Neural progenitor cell (in vitro differentiated cells): ENCODE measurements at regions not wholly inside any gene's neighbourhood (a gene's known extent, or its start where the extent isn't known, plus 50 kb on each side); places are given as distances from the start of the nearest gene placed in this dataset.

Experiments used
- DNase-seq: peaks from one replicate; pipeline ENCODE4 v3.0.0-alpha.2; 2016; ENCODE audit warnings: low spot score
- H2AFZ ChIP-seq: fragments of 200-600 bp; sonication (generic); replicated peaks from 2 replicates; pipeline ENCODE4 v1.6.1; 2016; ENCODE audit warnings: antibody characterized with exemption
- H3F3A ChIP-seq: fragments of 200-600 bp; sonication (generic); 2 replicates; pipeline ENCODE4 v1.6.1; 2016; ENCODE audit warnings: antibody characterized with exemption, low read depth
- H3K27ac ChIP-seq: fragments of 200-600 bp; sonication (generic); 2 replicates; pipeline ENCODE4 v1.5.1; 2016; ENCODE audit warnings: mild to moderate bottlenecking
- H3K27me3 ChIP-seq: fragments of 200-600 bp; sonication (generic); 2 replicates; pipeline ENCODE4 v1.6.1; 2016; ENCODE audit warnings: mild to moderate bottlenecking, moderate library complexity
- H3K36me3 ChIP-seq: fragments of 200-600 bp; sonication (generic); 2 replicates; pipeline ENCODE4 v1.5.1; 2016
- H3K4me1 ChIP-seq: fragments of 200-600 bp; sonication (generic); 2 replicates; pipeline ENCODE4 v1.6.1; 2016; ENCODE audit warnings: mixed run types
- H3K4me2 ChIP-seq: fragments of 200-600 bp; sonication (generic); 2 replicates; pipeline ENCODE4 v1.6.1; 2016
- H3K4me3 ChIP-seq: fragments of 200-600 bp; sonication (generic); 2 replicates; pipeline ENCODE4 v1.5.1; 2016
- H3K79me2 ChIP-seq: fragments of 200-600 bp; sonication (generic); 2 replicates; pipeline ENCODE4 v1.6.1; 2016; ENCODE audit warnings: low read depth
- H3K9ac ChIP-seq: fragments of 200-600 bp; sonication (generic); 2 replicates; pipeline ENCODE4 v1.6.1; 2016
- H3K9me3 ChIP-seq: fragments of 200-600 bp; sonication (generic); 2 replicates; pipeline ENCODE4 v1.5.1; 2016; ENCODE audit warnings: low read depth
- H4K20me1 ChIP-seq: fragments of 200-600 bp; sonication (generic); 2 replicates; pipeline ENCODE4 v1.6.1; 2016; ENCODE audit warnings: low read depth
- H3K27ac Mint-ChIP-seq: 3 replicates; pipeline ENCODE4 v1.8.0; 2021; ENCODE audit warnings: mixed read lengths
- H3K27me3 Mint-ChIP-seq: 2 replicates; pipeline ENCODE4 v1.8.0; 2022; ENCODE audit warnings: low read depth, mild to moderate bottlenecking, inconsistent platforms, moderate library complexity, mixed read lengths; ENCODE audit not compliant: insufficient read depth
- H3K36me3 Mint-ChIP-seq: 3 replicates; pipeline ENCODE4 v1.8.0; 2021; ENCODE audit warnings: mixed read lengths
- H3K4me1 Mint-ChIP-seq: 3 replicates; pipeline ENCODE4 v1.8.0; 2021; ENCODE audit warnings: mixed read lengths
- H3K4me3 Mint-ChIP-seq: 3 replicates; pipeline ENCODE4 v1.8.0; 2021; ENCODE audit warnings: mild to moderate bottlenecking, moderate library complexity, mixed read lengths
- H3K9me3 Mint-ChIP-seq: 3 replicates; pipeline ENCODE4 v1.8.0; 2020; ENCODE audit warnings: mixed read lengths
- EZH2 ChIP-seq: fragments of 200-600 bp; sonication (generic); IDR thresholded peaks from 2 replicates; pipeline ENCODE4 v1.6.1; 2017; ENCODE audit warnings: antibody characterized with exemption, mild to moderate bottlenecking, moderate library complexity
- EZH2phosphoT487 ChIP-seq: fragments of 200-600 bp; sonication (generic); IDR thresholded peaks from 2 replicates; pipeline ENCODE4 v1.6.1; 2017; ENCODE audit warnings: antibody characterized with exemption
- TF ChIP-seq, protein P1 (sequence below): fragments of 200-600 bp; sonication (generic); IDR thresholded peaks from 2 replicates; pipeline ENCODE4 v1.5.1; 2017; ENCODE audit warnings: antibody characterized with exemption, mild to moderate bottlenecking

- no peak overlapping the region for H3K4me3 Mint-ChIP-seq
- Histone ChIP-seq H3K79me2 (no peaks in the 10 kb centered on the region), H4K20me1 (no peaks in the 10 kb centered on the region), H3K4me1 (peaks cover 8% of the 10 kb centered on the region), H3K9ac (no peak overlapping the region), H3K4me3 (no peak overlapping the region), H3K9me3 (no peaks in the 10 kb centered on the region), H3K27me3 (no peaks in the 10 kb centered on the region), H3F3A (no peaks in the 10 kb centered on the region), H3K36me3 (no peaks in the 10 kb centered on the region), H2AFZ (no peak overlapping the region), H3K27ac (no peak overlapping the region), H3K4me2 (no peak overlapping the region)
- H3K9me3 Mint-ChIP-seq, result no peaks in the 10 kb centered on the region
- no peak for DNase-seq
- no peak overlapping the region for H3K27ac Mint-ChIP-seq
- H3K4me1 Mint-ChIP-seq, result peaks cover 6% of the 10 kb centered on the region
- peaks cover 8% of the 10 kb centered on the region for H3K27me3 Mint-ChIP-seq
- H3K36me3 Mint-ChIP-seq, result no peaks in the 10 kb centered on the region
- TF ChIP-seq EZH2phosphoT487, result no peak
- no peak for TF ChIP-seq EZH2
- TF ChIP-seq, protein P1, sequence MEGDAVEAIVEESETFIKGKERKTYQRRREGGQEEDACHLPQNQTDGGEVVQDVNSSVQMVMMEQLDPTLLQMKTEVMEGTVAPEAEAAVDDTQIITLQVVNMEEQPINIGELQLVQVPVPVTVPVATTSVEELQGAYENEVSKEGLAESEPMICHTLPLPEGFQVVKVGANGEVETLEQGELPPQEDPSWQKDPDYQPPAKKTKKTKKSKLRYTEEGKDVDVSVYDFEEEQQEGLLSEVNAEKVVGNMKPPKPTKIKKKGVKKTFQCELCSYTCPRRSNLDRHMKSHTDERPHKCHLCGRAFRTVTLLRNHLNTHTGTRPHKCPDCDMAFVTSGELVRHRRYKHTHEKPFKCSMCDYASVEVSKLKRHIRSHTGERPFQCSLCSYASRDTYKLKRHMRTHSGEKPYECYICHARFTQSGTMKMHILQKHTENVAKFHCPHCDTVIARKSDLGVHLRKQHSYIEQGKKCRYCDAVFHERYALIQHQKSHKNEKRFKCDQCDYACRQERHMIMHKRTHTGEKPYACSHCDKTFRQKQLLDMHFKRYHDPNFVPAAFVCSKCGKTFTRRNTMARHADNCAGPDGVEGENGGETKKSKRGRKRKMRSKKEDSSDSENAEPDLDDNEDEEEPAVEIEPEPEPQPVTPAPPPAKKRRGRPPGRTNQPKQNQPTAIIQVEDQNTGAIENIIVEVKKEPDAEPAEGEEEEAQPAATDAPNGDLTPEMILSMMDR, result no peak
These were observed 81.9 kb upstream of the CCND2 start for GRCh38 chr12:4191642-4192041.

DNA sequence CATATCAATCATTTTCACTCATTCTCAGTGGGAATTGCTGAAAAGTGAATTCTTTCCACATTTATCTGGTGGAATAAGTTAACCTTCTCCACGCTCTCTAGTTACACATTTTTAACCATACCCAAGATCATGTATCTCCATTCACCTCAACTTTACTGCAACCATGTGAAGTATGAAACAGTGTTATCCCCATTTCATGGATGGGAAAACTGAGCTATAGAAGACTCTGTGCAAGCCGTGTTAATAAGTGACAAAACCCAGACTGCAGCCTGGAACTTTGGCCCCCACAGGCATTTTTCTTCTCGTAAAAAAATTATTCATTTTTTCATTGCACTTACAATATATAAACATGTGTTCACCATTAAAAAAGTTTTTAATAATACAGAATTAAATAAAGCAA, 82.4 kb upstream of the CCND2 start:
- Mint-ChIP-seq H3K9me3 (no peaks in the 10 kb centered on the region), H3K4me3 (no peak overlapping the region), H3K4me1 (peaks cover 6% of the 10 kb centered on the region), H3K27me3 (peaks cover 8% of the 10 kb centered on the region), H3K27ac (no peak overlapping the region), H3K36me3 (no peaks in the 10 kb centered on the region)
- no peaks in the 10 kb centered on the region for H3K79me2 ChIP-seq
- H3K9ac ChIP-seq, result no peak overlapping the region
- H3K4me2 ChIP-seq, result no peak overlapping the region
- H3K27ac ChIP-seq, result no peak overlapping the region
- no peaks in the 10 kb centered on the region for H3K27me3 ChIP-seq
- H2AFZ ChIP-seq, result no peak overlapping the region
- H3K9me3 ChIP-seq, result no peaks in the 10 kb centered on the region
- peaks cover 8% of the 10 kb centered on the region for H3K4me1 ChIP-seq
- H4K20me1 ChIP-seq, result no peaks in the 10 kb centered on the region
- H3F3A ChIP-seq, result no peaks in the 10 kb centered on the region
- TF ChIP-seq EZH2phosphoT487 (no peak), EZH2 (no peak)
- TF ChIP-seq, protein P1, result no peak
- no peaks in the 10 kb centered on the region for H3K36me3 ChIP-seq
- DNase-seq, result no peak
- no peak overlapping the region for H3K4me3 ChIP-seq

DNA sequence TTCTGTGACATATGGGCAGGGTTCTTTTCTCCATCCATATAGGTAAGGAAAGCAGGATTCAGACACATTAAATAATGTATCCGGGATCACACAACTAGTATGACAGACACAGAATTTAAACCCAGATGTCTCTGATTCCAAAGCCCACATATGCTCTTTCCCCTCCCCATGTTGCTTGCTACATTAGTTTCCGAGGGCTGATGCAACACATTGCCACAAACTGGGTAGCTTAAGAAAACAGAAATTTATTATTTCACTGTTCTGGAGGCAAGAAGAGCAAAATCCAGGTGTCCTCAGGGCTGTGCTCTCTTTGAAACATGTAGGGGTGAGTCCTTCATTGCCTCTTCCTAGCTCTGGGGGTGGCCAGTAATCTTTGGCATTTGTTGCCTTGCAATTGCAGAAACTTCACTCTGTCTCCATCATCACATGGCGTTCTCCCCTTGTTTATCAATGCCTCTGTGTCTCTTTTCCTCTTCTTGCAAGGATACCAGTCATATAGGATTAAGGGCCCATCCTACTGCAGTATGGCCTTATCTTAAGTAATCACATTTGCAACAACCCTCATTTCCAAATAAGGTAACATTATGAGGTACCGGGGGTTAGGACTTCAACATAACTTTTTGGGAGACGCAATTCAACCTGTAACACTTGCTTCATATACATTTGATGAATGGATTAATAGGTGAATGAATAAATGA, 83.0 kb upstream of the CCND2 start:
- TF ChIP-seq EZH2 (no peak), EZH2phosphoT487 (no peak)
- TF ChIP-seq, protein P1, result no peak
- H3K27ac ChIP-seq, result no peak overlapping the region
- Mint-ChIP-seq H3K4me1 (peaks cover 6% of the 10 kb centered on the region), H3K27ac (no peak overlapping the region), H3K36me3 (no peaks in the 10 kb centered on the region), H3K4me3 (no peak overlapping the region), H3K9me3 (no peaks in the 10 kb centered on the region), H3K27me3 (peaks cover 5% of the 10 kb centered on the region)
- H3F3A ChIP-seq, result no peaks in the 10 kb centered on the region
- H4K20me1 ChIP-seq, result no peaks in the 10 kb centered on the region
- H3K9ac ChIP-seq, result no peak overlapping the region
- H2AFZ ChIP-seq, result no peak overlapping the region
- no peaks in the 10 kb centered on the region for H3K79me2 ChIP-seq
- no peak for DNase-seq
- H3K36me3 ChIP-seq, result no peaks in the 10 kb centered on the region
- no peaks in the 10 kb centered on the region for H3K27me3 ChIP-seq
- peaks cover 8% of the 10 kb centered on the region for H3K4me1 ChIP-seq
- no peak overlapping the region for H3K4me2 ChIP-seq
- no peak overlapping the region for H3K4me3 ChIP-seq
- no peaks in the 10 kb centered on the region for H3K9me3 ChIP-seq
